Small intestine (tissue), 7 donors: ENCODE measurements at regions not wholly inside any gene's neighbourhood (a gene's known extent, or its start where the extent isn't known, plus 50 kb on each side); places are given as distances from the start of the nearest gene placed in this dataset.

Experiments used
- DNase-seq, 2 donors: peaks; one replicate each; pipeline versions ENCODE4 v3.0.0 to v3.0.0-alpha.2; 2013
- FAIRE-seq: peaks from 2 replicates; lab custom pipeline; 2012; peaks lifted over from hg19 to GRCh38; lab: Jason Lieb, UNC
- H3K27ac ChIP-seq, 3 donors: one replicate each; pipeline ENCODE4 v1.5.1; 2013; ENCODE audit warnings: low read length in 2 of 3, mild to moderate bottlenecking in 2 of 3, control low read depth in 1 of 3, inconsistent platforms in 1 of 3, low read depth in 1 of 3, moderate library complexity in 1 of 3
- H3K27me3 ChIP-seq, 3 donors: one replicate each; pipeline ENCODE4 v1.6.1; 2013; ENCODE audit warnings: low read length in 3 of 3, inconsistent platforms in 1 of 3; ENCODE audit not compliant: control insufficient read depth in 3 of 3, insufficient read depth in 3 of 3
- H3K36me3 ChIP-seq, 3 donors: one replicate each; pipeline ENCODE4 v1.6.1; 2013; ENCODE audit warnings: low read length in 3 of 3, inconsistent platforms in 1 of 3, low read depth in 1 of 3, mild to moderate bottlenecking in 1 of 3, moderate library complexity in 1 of 3; ENCODE audit not compliant: control insufficient read depth in 3 of 3, insufficient read depth in 2 of 3
- H3K4me1 ChIP-seq, 3 donors: one replicate each; pipeline ENCODE4 v1.6.1; 2013; ENCODE audit warnings: low read length in 2 of 3, inconsistent platforms in 1 of 3, low read depth in 1 of 3, mild to moderate bottlenecking in 1 of 3, moderate library complexity in 1 of 3; ENCODE audit not compliant: control insufficient read depth in 3 of 3, insufficient read depth in 2 of 3
- H3K4me3 ChIP-seq, 3 donors: one replicate each; pipeline ENCODE4 v1.5.1; 2013; ENCODE audit warnings: low read length in 3 of 3, control low read depth in 1 of 3, inconsistent platforms in 1 of 3, low read depth in 1 of 3, mild to moderate bottlenecking in 1 of 3, moderate library complexity in 1 of 3
- H3K9me3 ChIP-seq, 2 donors: one replicate each; pipeline ENCODE4 v1.6.1; 2013; ENCODE audit warnings: low read depth in 1 of 2, low read length in 1 of 2; ENCODE audit not compliant: control insufficient read depth in 2 of 2, insufficient read depth in 1 of 2
- WGBS, 3 donors: extraction: QIAGEN DNeasy Blood & Tissue Kit; methylation state at CpG; one replicate each; pipeline ENCODE4 v1.1.7; 2013; 5-methylcytosine and 5-hydroxymethylcytosine counted together
- donor health status: healthy with polysubstance abuse.
- donor health status: control.
- donor health status: control.
- donor health status: Bipolar disorder and iron deficiency.
- donor health status: healthy.

GRCh38 chr14:65320661-65321308 is 91.7 kb upstream of the FUT8 start:
- DNase-seq (no peak), FAIRE-seq (no peak)
- peaks cover 0 to 6% of the 10 kb centered on the region in 2 donors for H3K9me3 ChIP-seq
- 67 to 74% (median 70%) methylated on average over 2 of the region's 2 CpGs for WGBS, 3 donors
- H3K27me3 ChIP-seq, result no peaks in the 10 kb centered on the region
- H3K4me3 ChIP-seq, result no peak overlapping the region
- peaks cover 0 to 9% (median 0%) of the 10 kb centered on the region in 3 donors for H3K4me1 ChIP-seq
- no peaks in the 10 kb centered on the region for H3K36me3 ChIP-seq
- H3K27ac ChIP-seq, result no peak overlapping the region

- no peak for DNase-seq
- H3K4me1 ChIP-seq, result peaks cover 0 to 9% (median 0%) of the 10 kb centered on the region in 3 donors
- H3K27ac ChIP-seq, result no peak overlapping the region
- FAIRE-seq, result no peak
- no peaks in the 10 kb centered on the region for H3K36me3 ChIP-seq
- peaks cover 0 to under 1% of the 10 kb centered on the region in 2 donors for H3K9me3 ChIP-seq
- H3K4me3 ChIP-seq, result no peak overlapping the region
- 70 to 88% (median 74%) methylated on average over 3 of the region's 3 CpGs for WGBS, 3 donors
- no peaks in the 10 kb centered on the region for H3K27me3 ChIP-seq
Measured at GRCh38 chr14:65321370-65321875, 91.1 kb upstream of the FUT8 start.

DNA sequence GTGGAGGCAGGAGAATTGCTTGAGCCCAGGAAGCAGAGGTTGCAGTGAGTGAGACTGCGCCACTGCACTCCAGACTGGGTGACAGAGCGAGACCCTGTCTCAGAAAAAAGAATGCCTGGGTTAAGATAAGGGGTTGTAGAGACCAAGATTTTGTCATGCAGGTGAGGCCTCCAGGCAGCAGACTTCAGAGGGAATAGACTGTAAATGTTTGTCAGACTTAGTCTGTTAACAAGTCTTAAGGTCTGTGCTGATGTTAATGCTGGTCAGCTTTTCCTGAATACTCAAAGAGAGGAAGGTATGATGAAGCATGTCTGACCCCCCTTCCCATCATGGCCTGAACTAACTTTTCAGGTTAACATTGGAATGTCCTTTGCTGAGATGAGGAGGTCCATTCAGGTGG is 83.0 kb upstream of the FUT8 start:
- H3K36me3 ChIP-seq, result no peaks in the 10 kb centered on the region
- H3K9me3 ChIP-seq, result no peaks in the 10 kb centered on the region
- H3K4me3 ChIP-seq, result no peak overlapping the region
- H3K4me1 ChIP-seq, result peaks cover 5 to 18% (median 13%) of the 10 kb centered on the region in 3 donors
- no peak overlapping the region for H3K27ac ChIP-seq
- no peaks in the 10 kb centered on the region for H3K27me3 ChIP-seq
- DNase-seq (no peak), FAIRE-seq (no peak)
- 95 to 98% (median 98%) methylated on average over 2 of the region's 2 CpGs for WGBS, 3 donors

- 78 to 92% (median 84%) methylated on average over 2 of the region's 2 CpGs for WGBS, 3 donors
- Histone ChIP-seq H3K4me1 (peaks cover 5 to 21% (median 17%) of the 10 kb centered on the region in 3 donors), H3K27me3 (no peaks in the 10 kb centered on the region), H3K36me3 (no peaks in the 10 kb centered on the region), H3K9me3 (no peaks in the 10 kb centered on the region), H3K4me3 (no peak overlapping the region), H3K27ac (no peak overlapping the region)
- FAIRE-seq, result no peak
- DNase-seq, result no peak
Measured at GRCh38 chr14:65329911-65330310, 82.6 kb upstream of the FUT8 start.

- H3K4me3 ChIP-seq, result no peak overlapping the region
- DNase-seq (no peak), FAIRE-seq (no peak)
- H3K27me3 ChIP-seq, result no peaks in the 10 kb centered on the region
- H3K4me1 ChIP-seq, result peaks cover 5 to 22% (median 21%) of the 10 kb centered on the region in 3 donors
- WGBS, 3 donors, result 53 to 61% (median 56%) methylated on average over 1 of the region's 1 CpG
- no peaks in the 10 kb centered on the region for H3K9me3 ChIP-seq
- peak overlapping the region in 1 of 3 donors; percentile 24 for H3K27ac ChIP-seq
- H3K36me3 ChIP-seq, result no peaks in the 10 kb centered on the region
Measured at GRCh38 chr14:65330416-65330815, 82.1 kb upstream of the FUT8 start.

DNA sequence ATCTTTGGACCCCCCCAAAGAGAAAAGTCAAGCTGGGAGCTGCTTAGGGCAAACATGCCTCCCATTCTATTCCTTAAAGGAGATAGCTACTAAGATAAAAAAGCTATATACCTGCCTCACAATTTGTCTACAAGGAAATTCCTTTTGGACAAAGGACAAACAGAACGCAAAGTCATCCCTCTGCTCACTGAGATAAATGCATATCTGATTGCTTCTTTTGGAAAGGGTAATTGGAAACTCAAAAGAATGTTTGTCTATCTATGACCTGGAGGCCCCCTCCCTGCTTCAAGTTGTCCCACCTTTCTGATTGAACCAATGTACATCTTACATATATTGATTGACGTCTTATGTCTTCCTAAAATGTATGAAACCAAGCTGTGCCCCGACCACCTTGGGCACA is 80.9 kb upstream of the FUT8 start:
- no peak overlapping the region for H3K4me3 ChIP-seq
- no peaks in the 10 kb centered on the region for H3K36me3 ChIP-seq
- H3K27me3 ChIP-seq, result no peaks in the 10 kb centered on the region
- no peaks in the 10 kb centered on the region for H3K9me3 ChIP-seq
- 83 to 85% (median 85%) methylated on average over 3 of the region's 3 CpGs for WGBS, 3 donors
- FAIRE-seq, result no peak
- H3K4me1 ChIP-seq, result peaks cover 9 to 34% (median 21%) of the 10 kb centered on the region in 3 donors
- no peak overlapping the region for H3K27ac ChIP-seq
- DNase-seq, result no peak

DNA sequence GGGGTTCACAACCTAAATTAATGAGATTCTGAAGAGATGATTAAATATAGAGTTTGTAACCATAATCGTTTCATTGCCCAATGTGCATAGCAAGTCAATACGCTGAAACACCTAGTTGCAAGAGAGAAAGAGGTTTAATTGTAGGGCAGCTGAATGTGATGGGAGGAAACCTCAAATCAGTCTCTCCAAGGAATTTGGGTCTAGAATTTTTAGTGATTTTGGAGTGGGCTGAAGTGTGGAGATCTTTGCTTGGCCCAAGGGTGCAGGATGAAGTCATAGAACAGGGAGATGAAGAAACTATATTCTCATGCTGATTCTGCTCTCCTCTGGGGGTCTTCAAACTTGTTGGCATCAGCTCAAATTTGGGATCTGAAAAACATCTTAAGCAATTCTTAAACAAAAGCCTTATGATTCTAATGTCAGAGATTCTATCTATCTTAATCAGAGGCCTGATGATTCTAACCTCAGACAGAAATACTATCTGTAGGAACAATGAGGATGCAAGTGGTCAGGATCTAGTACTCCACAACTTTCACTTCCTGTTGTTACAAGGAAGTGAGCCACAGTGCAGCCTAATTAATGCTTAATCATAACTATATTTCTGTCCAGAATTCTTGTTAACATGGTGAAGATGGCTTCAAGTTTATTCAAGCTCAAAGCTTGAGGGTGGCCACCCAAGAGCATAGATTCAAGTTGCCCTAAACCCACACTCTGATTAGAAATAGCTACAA is 80.2 kb upstream of the FUT8 start:
- no peaks in the 10 kb centered on the region for H3K36me3 ChIP-seq
- peaks cover 12 to 40% (median 23%) of the 10 kb centered on the region in 3 donors for H3K4me1 ChIP-seq
- H3K27ac ChIP-seq, result no peak overlapping the region
- DNase-seq (peak; percentile 16 to 41), FAIRE-seq (no peak)
- no peaks in the 10 kb centered on the region for H3K27me3 ChIP-seq
- WGBS, 3 donors, result 91% methylated on average over 2 of the region's 2 CpGs
- H3K4me3 ChIP-seq, result no peak overlapping the region
- H3K9me3 ChIP-seq, result no peaks in the 10 kb centered on the region

DNA sequence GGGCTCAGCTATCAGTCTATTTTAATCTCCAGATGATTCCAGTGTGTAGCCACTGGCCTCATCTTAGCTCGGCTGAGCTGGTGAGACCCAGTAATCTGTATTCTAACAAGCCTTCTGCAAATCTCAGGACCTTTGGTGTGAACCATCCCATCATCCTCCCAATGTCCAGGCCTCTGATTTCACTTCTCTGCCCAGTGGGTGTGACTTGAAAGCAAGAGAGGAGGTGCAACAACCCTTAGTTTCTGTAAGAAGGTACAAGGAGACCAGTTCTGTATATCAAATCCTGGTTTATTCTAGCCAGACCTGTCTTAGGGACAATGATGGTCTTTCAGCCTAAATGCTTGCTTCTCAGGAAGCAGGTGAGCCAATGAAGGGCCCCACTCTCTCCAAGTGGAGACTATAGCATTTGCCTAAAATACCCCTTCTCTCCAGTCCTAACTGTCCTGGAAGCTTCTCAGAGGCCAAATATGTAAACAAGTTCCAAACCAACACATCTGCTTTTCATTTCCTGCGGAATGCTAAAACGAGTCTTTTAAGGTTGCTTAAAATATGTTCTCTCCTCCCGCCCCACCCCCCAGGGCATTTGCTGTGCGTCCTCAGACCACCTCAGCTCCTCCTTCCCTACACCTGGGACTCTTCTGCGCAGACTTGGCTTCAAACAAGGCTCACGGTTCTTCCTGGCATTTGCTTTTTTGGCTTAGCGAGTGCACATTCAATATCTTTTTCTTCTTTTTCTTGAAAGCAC is 78.4 kb upstream of the FUT8 start:
- DNase-seq, result no peak
- no peak for FAIRE-seq
- Histone ChIP-seq H3K36me3 (no peaks in the 10 kb centered on the region), H3K27ac (peak overlapping the region; percentile 78 to 93 (median 88)), H3K27me3 (no peaks in the 10 kb centered on the region), H3K9me3 (no peaks in the 10 kb centered on the region), H3K4me3 (no peak overlapping the region), H3K4me1 (peaks cover 17 to 48% (median 23%) of the 10 kb centered on the region in 3 donors)
- 16 to 36% (median 27%) methylated on average over 8 of the region's 8 CpGs for WGBS, 3 donors
